ENCODE measurements at regions not wholly inside any gene's neighbourhood (a gene's known extent, or its start where the extent isn't known, plus 50 kb on each side); places are given as distances from the start of the nearest gene placed in this dataset.
A peak's percentile ranks its signal among the peaks of the same experiment; 100 is the strongest.
"Not testable (repeated sequence)": the region's sequence is repeated elsewhere in the genome, so short reads cannot be mapped to it uniquely, and the experiment has no call there.

- no peak for DNase-seq (ENCODE audit: low spot score)
These were observed 99.6 kb upstream of the FRMD4B start for GRCh38 chr3:69485489-69485888.

GRCh38 chr3:69484507-69485393 is 98.9 kb upstream of the FRMD4B start:
- no peak for DNase-seq (ENCODE audit: low spot score)

GRCh38 chr3:69483449-69483848 is 97.6 kb upstream of the FRMD4B start:
- DNase-seq (ENCODE audit: low spot score): no peak

- DNase-seq (ENCODE audit: low spot score): not testable (repeated sequence)
These were observed 95.1 kb upstream of the FRMD4B start for GRCh38 chr3:69480986-69481385.

- DNase-seq (ENCODE audit: low spot score): no peak
These were observed 88.3 kb upstream of the FRMD4B start for GRCh38 chr3:69474186-69474585.

- DNase-seq (ENCODE audit: low spot score): no peak
These were observed 86.2 kb upstream of the FRMD4B start for GRCh38 chr3:69472093-69472492.

GRCh38 chr3:69463531-69463930 is 77.6 kb upstream of the FRMD4B start:
- DNase-seq (ENCODE audit: low spot score): no peak

GRCh38 chr3:69462826-69463100 is 76.9 kb upstream of the FRMD4B start:
- no peak for DNase-seq (ENCODE audit: low spot score)

- DNase-seq (ENCODE audit: low spot score): no peak
These were observed 76.3 kb upstream of the FRMD4B start for GRCh38 chr3:69462022-69462825.

- DNase-seq (ENCODE audit: low spot score): no peak
These were observed 74.1 kb upstream of the FRMD4B start for GRCh38 chr3:69460034-69460433.

- no peak for DNase-seq (ENCODE audit: low spot score)
These were observed 73.0 kb upstream of the FRMD4B start for GRCh38 chr3:69458803-69459365.

- DNase-seq (ENCODE audit: low spot score): no peak
These were observed 70.7 kb upstream of the FRMD4B start for GRCh38 chr3:69456631-69457030.

- DNase-seq (ENCODE audit: low spot score): no peak
These were observed 68.4 kb upstream of the FRMD4B start for GRCh38 chr3:69454204-69454787.

- no peak for DNase-seq (ENCODE audit: low spot score)
These were observed 66.4 kb upstream of the FRMD4B start for GRCh38 chr3:69452295-69452694.

GRCh38 chr3:69451594-69451993 is 65.7 kb upstream of the FRMD4B start:
- DNase-seq (ENCODE audit: low spot score): no peak

- no peak for DNase-seq (ENCODE audit: low spot score)
These were observed 63.0 kb upstream of the FRMD4B start for GRCh38 chr3:69448877-69449276.

GRCh38 chr3:69446402-69447072 is 60.6 kb upstream of the FRMD4B start:
- no peak for DNase-seq (ENCODE audit: low spot score)

- peak; percentile 53 for DNase-seq (ENCODE audit: low spot score)
These were observed 59.6 kb upstream of the FRMD4B start for GRCh38 chr3:69445498-69445897.

- peak; percentile 58 for DNase-seq (ENCODE audit: low spot score)
These were observed 59.1 kb upstream of the FRMD4B start for GRCh38 chr3:69445024-69445423.

GRCh38 chr3:69443457-69443920 is 57.6 kb upstream of the FRMD4B start:
- DNase-seq (ENCODE audit: low spot score): peak; percentile 33

GRCh38 chr3:69442771-69443311 is 57.0 kb upstream of the FRMD4B start:
- no peak for DNase-seq (ENCODE audit: low spot score)

Data from H4 (cell line).